ENCODE measurements at regions not wholly inside any gene's neighbourhood (a gene's known extent, or its start where the extent isn't known, plus 50 kb on each side); places are given as distances from the start of the nearest gene placed in this dataset.

- DNase-seq: no peak
- Histone ChIP-seq H3K14ac (ENCODE audit: insufficient read depth, low read length) (no peak overlapping the region), H4K5ac (ENCODE audit: insufficient read length, low read depth, low read length) (no peak overlapping the region), H3K18ac (ENCODE audit: insufficient read length, low read depth, low read length) (no peak overlapping the region), H2BK5ac (ENCODE audit: insufficient read length, low read length) (no peak overlapping the region), H3K9ac (ENCODE audit: extremely low read depth, insufficient read length, low read length) (no peak overlapping the region), H2AFZ (ENCODE audit: low read length) (no peak overlapping the region), H3K79me1 (ENCODE audit: insufficient read depth, low read depth, low read length, poor library complexity, severe bottlenecking) (no peaks in the 10 kb centered on the region), H4K91ac (ENCODE audit: insufficient read length, low read depth, low read length) (no peak overlapping the region), H2BK15ac (ENCODE audit: low read depth, low read length) (no peak overlapping the region), H4K8ac (replicated peaks; ENCODE audit: insufficient read length, low read depth, low read length) (no peak overlapping the region), H2BK12ac (ENCODE audit: insufficient read length, low read depth, low read length) (no peak overlapping the region), H2AK5ac (ENCODE audit: insufficient read length, low read length) (no peak overlapping the region), H3K27me3 (ENCODE audit: insufficient read depth, low read length) (no peaks in the 10 kb centered on the region), H4K20me1 (ENCODE audit: control insufficient read depth, insufficient read depth, insufficient read length) (no peaks in the 10 kb centered on the region), H3K4me2 (ENCODE audit: insufficient read depth, insufficient read length, low read length) (no peak overlapping the region), H3K27ac (ENCODE audit: insufficient read length, low read depth, low read length) (no peak overlapping the region), H3K9me3 (ENCODE audit: control insufficient read depth, low read depth, low read length) (no peaks in the 10 kb centered on the region), H3K23me2 (ENCODE audit: insufficient read length, low read depth, low read length, poor library complexity, severe bottlenecking) (no peaks in the 10 kb centered on the region), H3K4me1 (ENCODE audit: insufficient read depth, low read length) (no peaks in the 10 kb centered on the region), H2BK20ac (ENCODE audit: low read depth, low read length, poor library complexity, severe bottlenecking) (no peak overlapping the region), H3T11ph (ENCODE audit: low read length) (no peak overlapping the region), H3K23ac (ENCODE audit: insufficient read length, low read depth, low read length) (no peak overlapping the region), H2BK120ac (ENCODE audit: low read depth, low read length, poor library complexity, severe bottlenecking) (no peak overlapping the region), H3K79me2 (ENCODE audit: insufficient read depth, low read length) (no peaks in the 10 kb centered on the region), H3K4ac (ENCODE audit: low read depth, low read length) (no peak overlapping the region), H3K56ac (ENCODE audit: insufficient read length, low read depth, low read length) (no peak overlapping the region)
- Mint-ChIP-seq H3K9me3 (peaks cover 21 to 22% of the 10 kb centered on the region in 2 experiments), H3K27me3 (ENCODE audit: low read depth) (no peaks in the 10 kb centered on the region), H3K4me1 (peaks cover 0 to 9% of the 10 kb centered on the region in 2 experiments; a peak in 2 of 4 replicates), H3K4me3 (no peak overlapping the region), H3K27ac (no peak overlapping the region), H3K36me3 (ENCODE audit: insufficient read depth in 1 of 3, low read depth in 3 of 3) (peaks cover 0 to 19% (median 5%) of the 10 kb centered on the region in 3 experiments; a peak in 6 of 7 replicates)
- TF ChIP-seq CTCF (conservative IDR thresholded peaks at IDR 0.05): no peak
- no CpG with 5 or more reads among the region's 3 CpGs for WGBS (ENCODE audit: extremely low coverage, insufficient read length, low lambda C conversion rate)
Measured at GRCh38 chr3:99143493-99143892, 242.0 kb upstream of the DCBLD2 start.
